ENCODE measurements at regions not wholly inside any gene's neighbourhood (a gene's known extent, or its start where the extent isn't known, plus 50 kb on each side); places are given as distances from the start of the nearest gene placed in this dataset.

GRCh38 chr2:226174390-226174789, 625.2 kb downstream of the IRS1 start:
- Histone ChIP-seq H3K36me3 (ENCODE audit: low read depth, missing control alignments) (no peaks in the 10 kb centered on the region), H3K27me3 (no peaks in the 10 kb centered on the region), H3K4me3 (no peak overlapping the region), H3K9me3 (no peaks in the 10 kb centered on the region), H3K27ac (no peak overlapping the region), H3K4me1 (no peaks in the 10 kb centered on the region)
- no peak for DNase-seq
- intact Hi-C loops (cut with DNase I; ENCODE audit: low total_unique reads): no loop called here
- TF ChIP-seq POLR2A (IDR thresholded peaks at IDR 0.05): no peak
- TF ChIP-seq, protein P1, sequence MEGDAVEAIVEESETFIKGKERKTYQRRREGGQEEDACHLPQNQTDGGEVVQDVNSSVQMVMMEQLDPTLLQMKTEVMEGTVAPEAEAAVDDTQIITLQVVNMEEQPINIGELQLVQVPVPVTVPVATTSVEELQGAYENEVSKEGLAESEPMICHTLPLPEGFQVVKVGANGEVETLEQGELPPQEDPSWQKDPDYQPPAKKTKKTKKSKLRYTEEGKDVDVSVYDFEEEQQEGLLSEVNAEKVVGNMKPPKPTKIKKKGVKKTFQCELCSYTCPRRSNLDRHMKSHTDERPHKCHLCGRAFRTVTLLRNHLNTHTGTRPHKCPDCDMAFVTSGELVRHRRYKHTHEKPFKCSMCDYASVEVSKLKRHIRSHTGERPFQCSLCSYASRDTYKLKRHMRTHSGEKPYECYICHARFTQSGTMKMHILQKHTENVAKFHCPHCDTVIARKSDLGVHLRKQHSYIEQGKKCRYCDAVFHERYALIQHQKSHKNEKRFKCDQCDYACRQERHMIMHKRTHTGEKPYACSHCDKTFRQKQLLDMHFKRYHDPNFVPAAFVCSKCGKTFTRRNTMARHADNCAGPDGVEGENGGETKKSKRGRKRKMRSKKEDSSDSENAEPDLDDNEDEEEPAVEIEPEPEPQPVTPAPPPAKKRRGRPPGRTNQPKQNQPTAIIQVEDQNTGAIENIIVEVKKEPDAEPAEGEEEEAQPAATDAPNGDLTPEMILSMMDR (IDR thresholded peaks at IDR 0.05): no peak
- 94% methylated on average over 1 of the region's 1 CpG for WGBS, 2 donors

DNA sequence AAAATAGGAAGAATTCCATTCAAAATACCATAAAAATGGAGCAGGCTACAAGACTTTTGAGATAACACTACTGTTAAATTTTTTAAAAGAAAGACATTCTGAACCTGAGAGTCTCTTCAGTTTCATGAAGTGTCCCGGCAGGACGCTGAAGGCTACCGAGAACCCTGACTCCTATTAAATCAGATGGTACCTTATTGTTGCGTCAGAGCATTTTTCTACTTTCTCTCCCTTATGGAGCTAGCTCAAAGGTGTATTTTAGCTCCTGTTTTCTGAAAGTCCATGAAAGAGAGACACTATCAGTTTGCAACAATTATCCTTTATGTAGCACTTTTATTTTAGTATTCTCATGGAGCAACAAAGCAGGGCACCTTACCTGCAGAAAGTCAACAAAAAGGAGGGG, 626.7 kb downstream of the IRS1 start:
- no peaks in the 10 kb centered on the region for H3K27me3 ChIP-seq
- no peak for DNase-seq
- H3K4me3 ChIP-seq: no peak overlapping the region
- H3K4me1 ChIP-seq: no peaks in the 10 kb centered on the region
- no peaks in the 10 kb centered on the region for H3K36me3 ChIP-seq (ENCODE audit: low read depth, missing control alignments)
- WGBS, 2 donors: 82 to 83% methylated on average over 4 of the region's 4 CpGs
- no peak overlapping the region for H3K27ac ChIP-seq
- intact Hi-C loops (cut with DNase I; ENCODE audit: low total_unique reads): no loop called here
- H3K9me3 ChIP-seq: no peaks in the 10 kb centered on the region
- TF ChIP-seq, protein P1 (IDR thresholded peaks at IDR 0.05): no peak
- TF ChIP-seq POLR2A (IDR thresholded peaks at IDR 0.05): no peak

- H3K9me3 ChIP-seq: no peaks in the 10 kb centered on the region
- no peak overlapping the region for H3K27ac ChIP-seq
- intact Hi-C loops (cut with DNase I; ENCODE audit: low total_unique reads): no loop called here
- DNase-seq: no peak
- TF ChIP-seq POLR2A (IDR thresholded peaks at IDR 0.05): no peak
- TF ChIP-seq, protein P1 (IDR thresholded peaks at IDR 0.05): no peak
- H3K4me3 ChIP-seq: no peak overlapping the region
- WGBS, 2 donors: 87 to 88% methylated on average over 4 of the region's 4 CpGs
- no peaks in the 10 kb centered on the region for H3K36me3 ChIP-seq (ENCODE audit: low read depth, missing control alignments)
- H3K4me1 ChIP-seq: no peaks in the 10 kb centered on the region
- H3K27me3 ChIP-seq: no peaks in the 10 kb centered on the region
Observed at GRCh38 chr2:226172309-226172708, 627.3 kb downstream of the IRS1 start.

GRCh38 chr2:226169751-226170581, 629.7 kb downstream of the IRS1 start:
- Histone ChIP-seq H3K36me3 (ENCODE audit: low read depth, missing control alignments) (no peaks in the 10 kb centered on the region), H3K27ac (no peak overlapping the region), H3K4me1 (no peaks in the 10 kb centered on the region), H3K9me3 (no peaks in the 10 kb centered on the region), H3K4me3 (no peak overlapping the region), H3K27me3 (no peaks in the 10 kb centered on the region)
- TF ChIP-seq, protein P1 (IDR thresholded peaks at IDR 0.05): no peak
- TF ChIP-seq POLR2A (IDR thresholded peaks at IDR 0.05): no peak
- intact Hi-C loops (cut with DNase I; ENCODE audit: low total_unique reads): no loop called here
- 92 to 97% methylated on average over 4 of the region's 4 CpGs for WGBS, 2 donors
- DNase-seq: no peak

Measured in testis (tissue), 2 donors.